Colon (tissue), 2 donors: ENCODE measurements at regions not wholly inside any gene's neighbourhood (a gene's known extent, or its start where the extent isn't known, plus 50 kb on each side); places are given as distances from the start of the nearest gene placed in this dataset.

Source experiments
- FAIRE-seq: peaks from 2 replicates; lab custom pipeline; 2012; peaks lifted over from hg19 to GRCh38; lab: Jason Lieb, UNC
- donor health status: control.
- donor health status: control.

GRCh38 chr6:74091136-74091793, 395.3 kb downstream of the CD109 start:
- no peak for FAIRE-seq

GRCh38 chr6:74087899-74088298, 391.9 kb downstream of the CD109 start:
- FAIRE-seq, result no peak

- FAIRE-seq, result no peak
Measured at GRCh38 chr6:74075896-74076295, 379.9 kb downstream of the CD109 start.

GRCh38 chr6:74075323-74075722, 379.3 kb downstream of the CD109 start:
- FAIRE-seq, result no peak

GRCh38 chr6:74074645-74075044, 378.6 kb downstream of the CD109 start:
- FAIRE-seq, result no peak

GRCh38 chr6:74073999-74074398, 378.0 kb downstream of the CD109 start:
- FAIRE-seq, result no peak

GRCh38 chr6:74073429-74073828, 377.4 kb downstream of the CD109 start:
- no peak for FAIRE-seq

- no peak for FAIRE-seq
Measured at GRCh38 chr6:74071214-74071613, 375.2 kb downstream of the CD109 start.

GRCh38 chr6:74070711-74071110, 374.7 kb downstream of the CD109 start:
- no peak for FAIRE-seq

- no peak for FAIRE-seq
Measured at GRCh38 chr6:74070091-74070490, 374.1 kb downstream of the CD109 start.

GRCh38 chr6:74069089-74069581, 373.1 kb downstream of the CD109 start:
- no peak for FAIRE-seq

- no peak for FAIRE-seq
Measured at GRCh38 chr6:74066168-74066871, 370.3 kb downstream of the CD109 start.

GRCh38 chr6:74065705-74066104, 369.7 kb downstream of the CD109 start:
- no peak for FAIRE-seq

GRCh38 chr6:74063391-74063790, 367.4 kb downstream of the CD109 start:
- no peak for FAIRE-seq

GRCh38 chr6:74061201-74061600, 365.2 kb downstream of the CD109 start:
- no peak for FAIRE-seq

GRCh38 chr6:74060354-74060753, 364.4 kb downstream of the CD109 start:
- no peak for FAIRE-seq

GRCh38 chr6:74058606-74059005, 362.6 kb downstream of the CD109 start:
- FAIRE-seq, result no peak

GRCh38 chr6:74057326-74057725, 361.3 kb downstream of the CD109 start:
- FAIRE-seq, result no peak

- FAIRE-seq, result no peak
Measured at GRCh38 chr6:74054190-74054589, 358.2 kb downstream of the CD109 start.

GRCh38 chr6:74050921-74051320, 354.9 kb downstream of the CD109 start:
- FAIRE-seq, result no peak

GRCh38 chr6:74048387-74048786, 352.4 kb downstream of the CD109 start:
- no peak for FAIRE-seq

GRCh38 chr6:74044417-74045096, 348.6 kb downstream of the CD109 start:
- no peak for FAIRE-seq

- FAIRE-seq, result no peak
Measured at GRCh38 chr6:74041420-74041819, 345.4 kb downstream of the CD109 start.
